ENCODE measurements at regions not wholly inside any gene's neighbourhood (a gene's known extent, or its start where the extent isn't known, plus 50 kb on each side); places are given as distances from the start of the nearest gene placed in this dataset.

DNA sequence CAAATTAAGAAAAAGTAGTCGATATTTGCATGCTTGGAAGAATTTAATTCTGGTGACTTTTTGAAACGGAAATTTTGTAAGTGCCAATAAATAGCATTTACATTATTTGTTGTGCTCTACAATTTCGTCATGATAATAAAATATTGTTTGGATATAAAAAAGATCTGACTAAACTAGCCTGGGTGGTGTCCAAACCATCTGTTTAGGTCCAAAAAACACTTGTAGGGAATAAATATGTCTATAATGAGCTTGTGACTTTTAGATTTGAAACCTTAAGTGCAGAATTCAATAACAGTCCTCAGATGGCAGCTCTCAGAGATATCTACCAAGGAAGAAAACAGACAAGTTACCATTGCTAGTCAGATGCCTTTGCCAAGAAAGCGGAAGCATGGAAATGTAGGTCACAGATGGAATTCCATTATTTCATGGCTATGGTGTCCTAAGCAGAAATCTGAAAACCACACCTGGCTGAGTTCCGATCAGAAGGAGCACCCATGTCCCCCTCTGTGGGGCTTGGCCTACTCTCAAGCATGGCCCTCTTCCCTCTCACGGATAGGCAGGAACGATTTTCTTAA is 731.1 kb downstream of the RNF144A start:
- Histone ChIP-seq H3K4me2 (replicated peaks; ENCODE audit: extremely low read depth, low read length, poor library complexity, severe bottlenecking) (no peak overlapping the region), H3K9me3 (replicated peaks in 1 of 2; ENCODE audit: control insufficient read depth in 1 of 2, insufficient read depth in 1 of 2, low read length in 2 of 2) (peaks cover 0 to 5% of the 10 kb centered on the region in 2 donors), H3K9ac (ENCODE audit: insufficient read depth, low read length, poor library complexity, severe bottlenecking) (no peak overlapping the region), H4K20me1 (ENCODE audit: insufficient read depth, low read length) (no peaks in the 10 kb centered on the region), H3K4me1 (ENCODE audit: control insufficient read depth in 1 of 2, insufficient read depth in 2 of 2, low read length in 2 of 2) (no peaks in the 10 kb centered on the region), H3K27ac (ENCODE audit: low read depth in 1 of 2, low read length in 2 of 2) (no peak overlapping the region), H3K36me3 (replicated peaks in 1 of 2; ENCODE audit: control insufficient read depth in 1 of 2, insufficient read depth in 2 of 2, low read length in 2 of 2) (no peaks in the 10 kb centered on the region), H2AFZ (ENCODE audit: insufficient read depth, low read depth, low read length, poor library complexity, severe bottlenecking) (no peak overlapping the region), H3K4me3 (replicated peaks in 1 of 3; ENCODE audit: low read depth in 2 of 3, low read length in 3 of 3) (no peak overlapping the region), H3K79me2 (ENCODE audit: insufficient read depth, low read length) (no peaks in the 10 kb centered on the region), H3K27me3 (ENCODE audit: control insufficient read depth in 2 of 2, insufficient read depth in 2 of 2, low read length in 2 of 2) (no peaks in the 10 kb centered on the region)
- H3K27me3 Mint-ChIP-seq (ENCODE audit: low read depth in 3 of 3): peaks cover 3 to 6% (median 4%) of the 10 kb centered on the region in 3 donors
- H3K4me3 Mint-ChIP-seq: no peak overlapping the region
- H3K27ac Mint-ChIP-seq: no peak overlapping the region
- intact Hi-C loops (cut with micrococcal nuclease): no loop called here
- H3K9me3 Mint-ChIP-seq: peaks cover 3 to 20% (median 11%) of the 10 kb centered on the region in 7 donors
- H3K36me3 Mint-ChIP-seq: no peaks in the 10 kb centered on the region
- no peak for TF ChIP-seq CTCF (IDR thresholded peaks at IDR 0.05)
- 100% methylated on average over 4 of the region's 7 CpGs for WGBS (ENCODE audit: insufficient coverage)
- no peaks in the 10 kb centered on the region for H3K4me1 Mint-ChIP-seq
- no peak for DNase-seq

GRCh38 chr2:7649461-7650228 is 732.4 kb downstream of the RNF144A start:
- Histone ChIP-seq H2AFZ (ENCODE audit: insufficient read depth, low read depth, low read length, poor library complexity, severe bottlenecking) (no peak overlapping the region), H3K4me3 (replicated peaks in 1 of 3; ENCODE audit: low read depth in 2 of 3, low read length in 3 of 3) (no peak overlapping the region), H3K27ac (ENCODE audit: low read depth in 1 of 2, low read length in 2 of 2) (no peak overlapping the region), H3K4me2 (replicated peaks; ENCODE audit: extremely low read depth, low read length, poor library complexity, severe bottlenecking) (no peak overlapping the region), H4K20me1 (ENCODE audit: insufficient read depth, low read length) (no peaks in the 10 kb centered on the region), H3K79me2 (ENCODE audit: insufficient read depth, low read length) (no peaks in the 10 kb centered on the region), H3K9me3 (replicated peaks in 1 of 2; ENCODE audit: control insufficient read depth in 1 of 2, insufficient read depth in 1 of 2, low read length in 2 of 2) (peaks cover 0 to 5% of the 10 kb centered on the region in 2 donors), H3K9ac (ENCODE audit: insufficient read depth, low read length, poor library complexity, severe bottlenecking) (no peak overlapping the region), H3K36me3 (replicated peaks in 1 of 2; ENCODE audit: control insufficient read depth in 1 of 2, insufficient read depth in 2 of 2, low read length in 2 of 2) (no peaks in the 10 kb centered on the region), H3K27me3 (ENCODE audit: control insufficient read depth in 2 of 2, insufficient read depth in 2 of 2, low read length in 2 of 2) (no peaks in the 10 kb centered on the region), H3K4me1 (ENCODE audit: control insufficient read depth in 1 of 2, insufficient read depth in 2 of 2, low read length in 2 of 2) (no peaks in the 10 kb centered on the region)
- WGBS (ENCODE audit: insufficient coverage): 97% methylated on average over 4 of the region's 6 CpGs
- Mint-ChIP-seq H3K4me3 (no peak overlapping the region), H3K9me3 (peaks cover 1 to 13% (median 7%) of the 10 kb centered on the region in 7 donors), H3K4me1 (no peaks in the 10 kb centered on the region), H3K27ac (no peak overlapping the region), H3K36me3 (no peaks in the 10 kb centered on the region), H3K27me3 (ENCODE audit: low read depth in 3 of 3) (peaks cover 0 to 6% (median 4%) of the 10 kb centered on the region in 3 donors)
- DNase-seq: no peak
- no peak for TF ChIP-seq CTCF (IDR thresholded peaks at IDR 0.05)
- intact Hi-C loops (cut with micrococcal nuclease): no loop called here

Data from CD14-positive monocyte (primary cell).